HG02943 (cell line): ENCODE measurements at regions not wholly inside any gene's neighbourhood (a gene's known extent, or its start where the extent isn't known, plus 50 kb on each side); places are given as distances from the start of the nearest gene placed in this dataset.

Experiments
- ATAC-seq: cut with Tn5 transposase; IDR thresholded peaks from one replicate; pipeline ENCODE4 v1.9.1; 2021; ENCODE audit warnings: mild to moderate bottlenecking, low read depth, moderate library complexity; ENCODE audit not compliant: unreplicated experiment

DNA sequence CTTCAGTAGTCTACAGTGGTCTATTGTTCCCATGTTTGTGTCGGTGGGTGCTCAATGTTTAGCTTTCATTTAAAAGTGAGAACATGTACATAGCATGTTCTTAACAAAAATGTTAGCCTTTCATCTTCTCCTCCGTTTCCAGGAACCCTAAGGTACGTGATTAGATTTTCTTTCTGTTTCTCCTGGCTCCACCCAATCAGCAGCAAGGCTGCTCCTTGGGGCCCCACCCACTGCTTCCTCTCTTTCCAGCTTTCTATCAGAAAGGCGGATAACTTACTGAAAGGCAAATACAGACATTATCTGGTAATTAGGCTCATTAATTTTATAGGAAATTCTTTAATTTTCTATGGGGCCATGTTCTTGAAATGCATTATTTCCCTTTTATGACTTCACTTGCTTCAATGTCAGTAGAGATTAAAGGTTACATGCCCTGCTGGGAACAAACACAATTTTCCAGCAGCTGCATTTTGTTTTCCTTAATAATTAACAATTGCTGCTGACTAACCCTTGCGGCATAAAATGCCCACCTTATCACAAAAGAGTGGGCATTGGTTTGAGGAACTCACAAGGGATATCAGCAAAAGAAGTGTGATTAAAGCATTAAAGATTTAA is 324.9 kb upstream of the SNX7 start:
- ATAC-seq: no peak

DNA sequence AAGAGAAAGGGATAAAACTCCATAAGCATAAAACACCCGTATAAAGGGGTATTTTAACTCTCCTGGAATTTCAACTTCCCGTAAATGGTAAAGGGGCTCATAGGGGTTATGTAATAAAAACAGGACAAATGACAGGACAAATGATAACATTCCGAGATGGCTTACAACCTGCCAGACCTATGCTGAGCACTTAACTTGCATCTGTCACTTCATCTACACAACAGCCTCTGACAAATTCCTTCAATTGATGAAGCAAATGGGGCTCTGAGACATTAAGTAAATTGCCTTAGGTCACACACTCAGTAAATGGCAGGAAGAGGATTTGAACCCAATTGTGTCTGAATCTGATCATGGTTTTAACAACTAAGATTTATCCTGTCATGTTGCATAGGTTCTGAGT is 327.6 kb upstream of the SNX7 start:
- no peak for ATAC-seq

DNA sequence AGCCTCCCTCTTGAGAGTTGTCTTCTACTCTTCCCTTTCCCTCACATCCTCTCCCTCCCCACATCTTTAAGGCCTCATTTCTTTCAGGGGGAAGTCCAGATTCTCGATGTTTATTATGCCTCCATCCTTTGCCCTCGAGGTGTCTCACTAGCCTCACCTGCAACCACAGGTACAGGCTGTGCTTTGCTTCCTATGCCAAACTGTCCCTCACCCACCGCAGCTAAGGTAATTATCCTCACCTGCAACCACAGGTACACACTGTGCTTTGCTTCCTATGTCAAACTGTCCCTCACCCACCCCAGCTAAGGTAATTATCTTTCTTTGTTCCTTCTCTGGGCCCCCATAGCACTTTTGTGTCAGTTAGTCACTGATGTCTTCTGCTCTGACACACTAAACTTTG is 328.1 kb upstream of the SNX7 start:
- ATAC-seq: no peak

DNA sequence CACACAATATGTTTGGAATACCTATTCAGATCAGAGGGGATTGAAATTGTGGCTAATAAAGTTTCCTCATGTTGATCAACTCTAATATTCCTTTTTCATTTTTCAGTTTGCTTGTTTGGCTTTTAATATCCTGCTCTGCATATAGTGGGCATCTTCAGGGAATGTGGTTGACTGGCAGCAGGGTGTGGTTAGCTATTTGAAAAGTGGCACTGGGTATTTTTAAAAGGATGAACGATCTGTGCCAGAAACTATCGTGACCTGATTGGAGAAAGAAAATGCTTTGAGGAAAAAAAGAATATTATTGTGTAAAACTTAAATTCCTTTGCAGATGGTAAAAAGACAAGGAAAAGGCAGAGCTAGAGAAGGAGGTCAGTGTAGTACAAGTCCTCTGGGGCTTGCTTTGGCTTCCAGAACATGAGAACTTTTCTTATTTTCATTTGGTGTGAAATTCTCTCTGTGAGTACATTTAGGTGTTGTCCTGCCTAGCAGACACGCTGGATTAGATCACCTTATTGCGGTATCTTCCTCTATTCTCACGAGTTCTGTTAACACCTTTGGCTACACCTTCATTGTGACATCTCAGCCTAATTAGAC is 329.7 kb upstream of the SNX7 start:
- no peak for ATAC-seq

DNA sequence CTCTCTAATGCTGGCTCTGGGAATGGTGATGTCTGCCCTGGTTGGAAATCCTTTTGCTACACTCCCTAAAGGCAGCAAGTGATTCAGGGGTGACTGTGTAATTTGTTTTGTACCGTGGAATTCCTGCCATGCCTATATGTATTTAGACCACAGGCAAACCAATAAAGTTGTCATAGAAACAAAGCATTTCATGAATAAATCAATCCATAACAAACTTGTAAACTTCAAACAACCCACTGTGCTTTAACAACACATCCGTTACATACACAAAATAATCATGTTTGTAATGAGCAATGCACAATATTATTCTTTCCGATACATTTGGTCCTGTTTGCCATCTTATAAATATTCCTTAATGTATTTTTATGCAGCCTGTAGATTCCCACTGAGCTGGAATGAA is 330.3 kb upstream of the SNX7 start:
- ATAC-seq: no peak

DNA sequence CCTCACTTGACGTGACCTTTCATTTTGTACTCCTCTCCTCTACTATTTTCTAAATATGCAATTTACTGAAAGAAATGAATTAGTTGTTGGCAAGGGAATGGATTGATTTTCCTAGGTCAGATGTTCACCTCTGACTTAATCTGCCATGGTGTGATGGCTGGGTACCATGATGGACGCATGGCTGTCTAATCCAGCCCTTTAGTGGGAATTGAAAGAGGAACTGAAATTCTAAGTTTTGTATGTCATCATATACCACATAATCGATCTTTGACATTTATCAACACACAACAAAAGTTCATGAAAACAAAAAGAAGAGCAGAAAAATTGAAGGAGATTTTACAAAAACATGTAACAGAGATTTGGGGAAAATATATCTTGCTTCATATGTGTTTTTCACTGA is 331.3 kb upstream of the SNX7 start:
- ATAC-seq: no peak

DNA sequence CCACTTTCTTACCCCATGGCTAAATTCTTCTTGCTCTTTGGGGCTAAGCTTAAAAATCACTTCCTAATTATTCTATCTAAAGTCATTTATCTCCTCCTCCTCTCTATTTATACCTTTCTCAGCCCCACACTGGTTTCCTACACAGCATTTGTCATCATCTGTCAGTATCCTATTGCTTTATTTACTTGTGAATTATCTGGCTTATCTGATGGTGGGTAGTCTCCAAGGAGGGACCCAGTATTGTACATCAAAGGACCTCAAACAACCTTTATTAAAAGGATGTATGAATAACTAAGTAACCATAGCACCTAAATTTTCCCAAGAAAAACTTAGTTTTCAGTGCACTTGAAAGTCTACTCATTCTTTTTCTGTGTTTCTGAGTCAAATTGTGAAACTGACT is 332.7 kb upstream of the SNX7 start:
- ATAC-seq: no peak

DNA sequence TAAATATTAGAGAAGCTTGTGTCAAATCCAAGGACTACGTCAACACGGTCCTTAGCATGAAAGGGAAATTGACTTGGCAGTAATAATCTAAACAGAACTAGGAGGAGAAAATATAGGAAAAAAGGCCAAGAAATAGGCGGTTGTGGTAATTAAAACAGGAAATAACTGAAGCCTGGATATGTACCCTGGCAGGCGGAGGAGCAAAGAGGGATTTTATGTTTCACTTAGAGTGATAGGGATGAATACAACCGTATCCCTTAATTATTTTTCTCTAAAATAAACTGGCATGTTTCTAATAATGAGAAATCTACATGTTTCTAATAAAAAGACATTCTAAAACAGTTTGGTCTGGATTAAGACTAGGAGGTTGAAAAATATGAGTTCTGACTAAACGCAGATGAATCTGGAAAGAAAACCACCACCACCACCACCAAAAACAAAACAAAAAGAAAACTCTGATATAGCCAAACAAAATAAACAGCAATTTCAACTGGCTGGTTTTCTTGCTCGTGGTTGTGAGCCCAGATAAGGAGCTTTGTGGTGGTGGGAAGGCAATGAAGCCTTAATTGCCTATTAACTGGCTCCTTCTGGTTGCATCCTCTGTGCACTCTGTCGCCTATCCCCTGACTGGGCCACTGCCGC is 334.2 kb upstream of the SNX7 start:
- no peak for ATAC-seq

DNA sequence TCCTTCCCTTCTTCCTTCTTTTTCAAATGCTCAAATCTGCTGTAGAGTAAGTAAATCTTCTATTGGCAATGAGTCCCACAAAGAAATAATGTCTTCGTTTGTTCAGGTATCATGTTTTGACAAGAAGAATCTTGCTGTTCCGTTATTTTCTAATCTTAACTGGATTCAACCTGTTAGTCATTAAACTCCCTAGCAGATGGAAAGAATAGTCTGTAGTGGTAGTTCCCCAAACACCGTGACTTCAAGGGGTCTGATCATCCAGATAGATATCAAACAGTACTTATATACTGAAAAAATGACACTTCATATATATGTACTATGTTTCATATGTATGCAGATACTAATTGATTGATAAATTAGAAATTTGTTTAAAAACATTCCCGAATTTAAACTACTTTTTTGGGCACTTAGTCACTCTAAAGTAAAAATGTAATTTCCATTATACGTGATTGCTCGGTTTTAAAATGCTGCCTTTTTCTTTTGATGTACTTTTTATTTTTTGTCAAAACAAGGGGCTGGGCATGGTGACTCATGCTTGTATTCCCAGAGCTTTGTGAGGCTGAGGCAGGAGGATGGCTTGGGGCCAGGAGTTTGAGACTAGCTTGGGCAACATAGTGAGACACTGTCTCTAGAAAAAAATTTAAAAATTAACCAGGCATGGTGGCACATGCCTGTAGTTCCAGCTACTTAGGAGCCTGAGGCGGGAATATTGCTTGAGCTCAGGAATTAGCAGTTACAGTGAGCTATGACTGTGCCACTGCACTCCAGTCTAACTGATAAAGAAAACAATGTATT is 335.7 kb upstream of the SNX7 start:
- no peak for ATAC-seq

DNA sequence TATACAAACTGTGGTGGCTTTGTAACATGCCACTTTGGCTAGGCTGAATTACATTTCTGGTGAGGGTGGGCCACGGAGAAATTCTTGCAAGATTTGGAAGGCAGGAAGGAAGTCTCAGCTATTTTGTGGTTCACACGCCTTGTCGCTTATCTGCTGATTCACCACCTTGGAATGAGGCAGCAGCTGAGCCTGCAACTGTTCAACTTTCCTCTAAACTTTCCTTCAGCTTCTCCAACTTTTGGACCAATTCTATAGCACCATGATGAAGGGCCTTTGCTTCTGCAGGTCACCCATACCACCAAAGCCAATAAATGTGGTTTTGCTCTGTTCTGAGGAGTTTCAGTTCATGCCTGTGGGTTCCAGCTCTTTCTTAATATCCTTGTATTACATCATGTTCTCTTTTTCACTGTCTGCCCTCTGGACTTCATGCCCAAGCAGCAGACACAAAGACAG is 337.6 kb upstream of the SNX7 start:
- no peak for ATAC-seq

DNA sequence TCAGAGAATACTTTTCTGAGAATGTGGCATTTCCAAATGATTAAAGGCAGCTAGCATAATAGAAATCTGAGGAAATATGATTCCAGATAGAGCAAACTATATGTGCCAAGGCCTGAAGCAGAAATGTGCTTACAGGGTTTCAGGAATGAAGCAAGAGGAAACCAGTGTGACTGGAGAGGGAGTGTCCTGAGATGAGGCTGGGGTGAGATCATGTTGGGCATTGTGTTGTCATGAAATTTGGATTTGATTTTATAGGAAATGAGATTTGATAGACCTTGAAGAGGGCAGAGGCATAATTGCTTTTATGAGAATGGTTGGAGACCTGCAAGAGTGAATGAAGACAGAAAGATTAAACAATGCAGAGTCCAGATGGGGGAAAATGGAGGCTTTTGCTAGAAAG is 338.1 kb upstream of the SNX7 start:
- ATAC-seq: no peak

DNA sequence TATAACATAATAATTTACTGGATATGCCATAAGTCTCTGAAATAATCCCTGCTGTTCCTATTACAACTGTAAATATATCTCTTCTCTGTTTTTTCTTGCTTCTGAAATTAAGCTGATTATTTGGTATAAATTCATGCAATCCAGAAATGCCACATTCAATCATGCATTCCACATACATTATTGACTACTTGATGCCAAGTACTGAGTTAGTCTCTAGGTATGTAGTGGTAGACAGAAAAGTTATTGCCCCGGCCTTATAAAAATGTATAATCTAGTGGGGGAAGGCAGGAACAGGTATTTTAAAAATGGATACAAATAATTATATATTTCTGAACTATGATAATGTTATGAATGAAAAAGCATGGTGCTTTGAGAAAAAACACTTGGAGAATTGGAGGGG is 338.6 kb upstream of the SNX7 start:
- ATAC-seq: no peak

DNA sequence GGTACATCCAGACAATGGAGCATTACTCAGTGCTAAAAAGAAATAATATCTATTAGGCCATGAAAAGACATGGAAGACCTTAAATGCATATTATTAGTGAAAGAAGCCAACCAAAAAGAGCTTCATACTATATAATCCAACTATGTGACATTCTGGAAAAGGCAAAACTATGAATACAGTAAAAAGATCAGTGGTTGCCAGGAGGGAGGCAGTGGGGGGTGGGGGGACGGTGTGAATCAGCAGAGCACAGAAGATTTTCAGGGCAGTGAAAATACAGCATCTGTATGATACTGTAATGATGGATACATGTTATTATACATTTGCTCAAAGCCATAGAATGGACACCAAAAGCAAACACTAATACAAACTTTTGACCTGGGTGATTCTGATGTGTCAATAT is 339.4 kb upstream of the SNX7 start:
- ATAC-seq: no peak

DNA sequence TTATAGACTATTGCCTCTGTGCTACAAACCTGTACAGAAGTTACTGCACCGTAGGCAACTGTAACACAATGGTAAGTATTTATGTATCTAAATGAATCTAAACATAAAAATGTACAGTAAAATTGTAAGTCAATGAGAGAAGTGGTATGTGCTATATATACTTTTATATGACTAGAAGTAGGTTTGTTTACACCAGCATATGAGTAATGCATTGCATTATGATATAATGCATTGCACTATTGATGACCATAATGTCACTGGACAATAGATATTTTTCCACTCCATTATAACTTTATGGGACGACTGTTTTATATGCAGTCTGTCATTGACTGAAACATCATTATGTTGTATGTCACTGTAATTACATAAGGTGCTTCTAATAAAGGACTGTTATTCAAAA is 340.3 kb upstream of the SNX7 start:
- ATAC-seq: no peak

DNA sequence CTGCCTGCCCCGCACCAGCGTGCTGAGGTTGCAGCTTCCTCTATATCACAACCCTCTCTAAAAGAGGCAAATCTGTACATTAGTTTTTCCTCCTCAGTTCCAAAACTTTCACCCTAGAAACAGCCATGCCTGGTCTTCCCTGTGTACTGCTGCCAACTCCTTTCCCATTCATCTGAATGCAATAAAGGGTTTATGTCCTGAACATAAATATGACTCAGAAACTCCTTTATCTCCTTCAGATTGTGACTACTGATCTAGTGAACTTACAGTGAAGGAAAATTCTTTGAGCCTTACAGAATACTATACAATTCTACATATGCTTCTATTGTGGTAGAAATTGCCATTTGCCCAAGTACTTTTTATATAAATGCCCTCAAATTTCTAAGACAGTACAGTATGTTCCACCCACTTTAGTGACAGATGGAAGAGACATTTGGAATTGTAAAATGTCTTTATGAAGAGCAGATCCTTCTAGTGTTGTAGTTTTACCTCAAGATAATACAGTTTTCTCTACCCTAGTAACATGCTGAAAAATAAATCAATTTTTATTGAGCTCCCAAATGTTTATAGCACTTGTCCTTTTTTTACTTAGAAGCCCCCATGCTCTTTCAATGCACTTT is 345.1 kb upstream of the SNX7 start:
- no peak for ATAC-seq

DNA sequence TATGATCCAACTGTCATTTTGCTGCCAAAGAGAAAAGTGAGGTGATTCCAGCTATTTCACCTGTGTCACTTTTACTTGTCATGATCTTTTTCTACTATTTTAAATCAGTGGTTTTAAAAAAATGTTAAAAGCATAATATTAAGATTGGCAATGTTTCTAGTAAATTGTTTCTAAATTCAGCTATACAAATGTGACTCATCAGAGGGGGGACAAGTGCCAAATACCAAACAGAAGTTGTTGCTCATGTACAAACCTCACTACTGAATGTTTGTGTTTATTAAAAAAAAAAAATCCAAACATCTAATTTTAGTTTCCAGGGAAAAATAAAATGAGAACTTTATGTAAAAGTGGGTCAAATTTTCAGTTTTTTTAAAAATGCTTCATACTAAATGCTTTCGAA is 346.2 kb upstream of the SNX7 start:
- ATAC-seq: no peak

DNA sequence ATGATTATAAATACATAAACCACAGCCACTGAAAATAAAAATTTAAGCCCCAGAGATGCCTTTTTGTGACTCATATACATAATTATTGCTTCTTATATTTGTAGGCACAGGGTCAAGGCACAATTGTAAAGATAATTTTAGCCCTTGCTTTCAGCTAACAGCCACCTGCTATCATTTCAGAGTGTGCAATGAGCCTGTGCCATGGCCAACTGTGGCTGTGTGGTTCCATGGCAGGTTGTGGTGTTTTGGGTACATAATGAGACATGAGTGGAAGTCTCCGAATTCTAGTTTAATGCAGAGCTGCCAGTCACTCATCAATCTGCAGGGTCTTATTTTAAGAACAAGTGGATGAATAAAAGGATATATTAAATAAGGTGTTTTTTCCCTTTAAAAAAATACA is 346.9 kb upstream of the SNX7 start:
- ATAC-seq: no peak

DNA sequence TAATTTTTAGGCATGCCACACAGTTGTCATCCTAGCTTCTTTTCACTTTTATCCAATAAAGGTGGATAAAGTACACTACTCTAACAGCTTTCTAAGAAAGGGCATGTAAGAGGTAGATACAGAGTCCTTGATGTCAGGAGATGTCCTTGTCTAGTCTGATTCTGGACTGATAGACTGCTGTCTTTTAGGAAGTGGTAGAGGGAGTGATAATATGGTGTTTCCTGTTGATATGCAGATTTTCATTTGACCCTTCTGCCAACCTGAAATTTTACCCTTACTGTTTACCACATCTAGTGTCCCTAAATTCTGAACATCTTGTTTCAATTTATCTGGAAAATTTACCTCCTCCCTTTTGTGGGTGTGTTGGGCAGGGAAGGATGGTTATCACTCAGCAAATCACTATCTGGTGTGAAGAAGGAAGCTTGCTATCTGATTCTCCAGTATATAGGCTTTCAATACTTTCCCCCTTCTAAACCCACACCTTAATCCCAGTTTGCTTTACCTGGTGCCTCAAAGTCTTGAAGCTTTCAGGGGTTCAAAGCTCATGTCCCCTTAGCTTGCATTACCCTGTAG is 354.9 kb upstream of the SNX7 start:
- ATAC-seq: no peak

DNA sequence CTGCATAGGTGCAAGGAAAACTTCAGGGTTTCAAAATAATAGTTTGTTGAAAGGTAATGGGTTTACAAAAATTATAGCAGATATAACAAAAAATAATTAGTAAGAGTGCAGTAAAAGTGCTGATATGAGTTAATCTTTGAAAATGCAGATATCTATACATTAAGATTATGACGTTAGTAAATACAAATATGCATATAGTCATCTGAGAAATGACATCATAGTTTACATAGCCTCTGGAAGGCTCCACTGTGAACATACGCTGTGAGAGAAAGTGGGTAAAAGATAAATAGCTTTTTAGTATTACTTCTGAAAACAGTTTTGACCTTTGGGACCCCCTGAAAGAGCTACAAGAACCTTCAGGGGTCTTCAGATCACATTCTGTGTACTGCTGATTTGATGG is 356.2 kb upstream of the SNX7 start:
- ATAC-seq: no peak

DNA sequence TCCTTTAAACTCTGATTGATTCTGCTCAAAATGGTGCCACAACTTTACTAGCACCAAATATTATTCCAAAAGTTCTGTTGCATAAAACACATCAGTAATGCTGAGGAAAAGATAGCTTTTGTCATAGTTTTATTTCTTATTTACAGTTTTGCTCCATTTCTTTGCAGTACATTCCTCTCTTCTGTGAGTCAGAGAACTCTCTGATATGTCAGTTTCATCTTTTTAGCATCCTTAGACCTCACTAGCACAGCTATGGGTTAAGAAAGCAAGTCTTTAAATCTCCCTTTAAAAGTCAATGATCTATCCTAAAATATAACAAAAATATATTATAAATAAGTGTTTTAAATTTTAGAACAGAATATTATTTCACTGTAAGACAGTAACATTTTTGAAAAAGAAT is 356.6 kb upstream of the SNX7 start:
- ATAC-seq: no peak

DNA sequence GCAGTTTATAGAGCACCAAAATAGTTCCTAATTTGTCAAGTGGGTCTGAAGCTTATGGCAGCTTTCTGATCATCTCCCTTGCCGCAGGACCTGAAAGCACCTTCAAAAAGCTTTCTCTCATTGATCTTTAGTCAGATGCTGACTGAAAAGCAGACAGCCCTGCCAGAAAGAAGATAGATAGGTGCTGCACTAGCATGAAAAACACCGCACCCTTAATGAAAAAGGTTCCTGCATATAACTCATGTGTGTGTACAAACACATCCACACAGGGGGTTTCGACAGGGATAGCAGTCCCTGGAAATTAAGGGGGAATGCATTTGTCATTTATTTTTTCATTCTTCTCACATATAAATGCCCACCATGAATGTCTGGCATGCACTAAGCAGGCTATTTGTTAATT is 361.7 kb upstream of the SNX7 start:
- ATAC-seq: no peak
